Astrocyte of the cerebellum (primary cell): ENCODE measurements at regions not wholly inside any gene's neighbourhood (a gene's known extent, or its start where the extent isn't known, plus 50 kb on each side); places are given as distances from the start of the nearest gene placed in this dataset.

Experiments
- DNase-seq: peaks from one replicate; pipeline ENCODE4 v3.0.0-alpha.2; 2011; ENCODE audit warnings: low read depth
- H3K4me3 ChIP-seq: 2 replicates; pipeline ENCODE4 v1.5.1; 2011; ENCODE audit warnings: mild to moderate bottlenecking, low read depth, low read length, moderate library complexity
- CTCF ChIP-seq: IDR thresholded peaks from 2 replicates; pipeline ENCODE4 v1.5.1; 2012; ENCODE audit warnings: low read length, low read depth, moderate library complexity, mild to moderate bottlenecking; ENCODE audit errors: missing control alignments
- in situ Hi-C: cut with HindIII; loops from 2 replicates; pipeline ENCODE4 v1.10.0; 2017; ENCODE audit warnings: low sequenced_read_pairs

GRCh38 chr2:57107353-57107752 lies 923.6 kb downstream of the CCDC85A start:
- TF ChIP-seq CTCF: no peak
- no peak overlapping the region for H3K4me3 ChIP-seq
- in situ Hi-C loops: no loop called here
- no peak for DNase-seq

- in situ Hi-C loops: no loop called here
- TF ChIP-seq CTCF: no peak
- H3K4me3 ChIP-seq: no peak overlapping the region
- DNase-seq: no peak
Measured at GRCh38 chr2:57111531-57111930, 927.7 kb downstream of the CCDC85A start.

DNA sequence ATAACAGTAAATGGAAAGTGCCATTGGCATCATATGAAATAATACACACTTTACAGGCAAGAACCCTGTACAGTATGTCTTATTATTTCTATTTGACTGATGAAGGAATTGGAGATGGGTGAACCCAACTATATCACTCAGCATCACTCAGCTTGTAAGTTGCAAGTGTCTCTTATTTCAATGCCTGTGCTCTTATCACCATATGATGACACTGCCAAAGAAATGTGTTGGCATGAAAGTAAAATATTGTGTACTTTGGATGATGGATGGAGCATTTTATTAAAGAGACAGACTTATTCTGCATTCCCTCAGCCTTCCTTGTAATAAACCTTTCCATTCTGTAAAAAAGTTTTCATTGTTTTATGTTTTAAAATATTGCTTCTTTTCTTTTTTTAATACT lies 927.5 kb upstream of the VRK2 start:
- in situ Hi-C loops: no loop called here
- no peak for TF ChIP-seq CTCF
- no peak for DNase-seq
- H3K4me3 ChIP-seq: no peak overlapping the region

DNA sequence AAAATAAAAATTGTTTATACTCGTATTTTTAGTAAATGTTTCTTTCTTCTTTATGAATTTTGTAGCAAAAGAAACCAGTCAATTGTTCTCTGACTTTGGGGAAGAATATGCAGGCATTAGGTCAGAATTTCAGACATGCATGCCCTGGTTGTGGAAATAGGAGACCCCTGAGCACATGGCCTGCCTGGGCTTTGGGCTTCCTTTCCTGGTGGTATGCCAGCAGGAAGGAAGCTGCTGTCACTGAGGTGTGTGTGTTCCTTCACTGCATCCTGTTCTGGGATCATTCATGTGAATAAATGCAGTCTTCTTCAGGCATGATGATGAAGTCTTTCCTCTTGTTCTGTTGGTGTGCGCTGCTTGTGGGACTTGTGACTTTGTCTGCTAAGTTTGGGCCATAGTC lies 920.2 kb upstream of the VRK2 start:
- in situ Hi-C loops: no loop called here
- no peak overlapping the region for H3K4me3 ChIP-seq
- TF ChIP-seq CTCF: no peak

DNA sequence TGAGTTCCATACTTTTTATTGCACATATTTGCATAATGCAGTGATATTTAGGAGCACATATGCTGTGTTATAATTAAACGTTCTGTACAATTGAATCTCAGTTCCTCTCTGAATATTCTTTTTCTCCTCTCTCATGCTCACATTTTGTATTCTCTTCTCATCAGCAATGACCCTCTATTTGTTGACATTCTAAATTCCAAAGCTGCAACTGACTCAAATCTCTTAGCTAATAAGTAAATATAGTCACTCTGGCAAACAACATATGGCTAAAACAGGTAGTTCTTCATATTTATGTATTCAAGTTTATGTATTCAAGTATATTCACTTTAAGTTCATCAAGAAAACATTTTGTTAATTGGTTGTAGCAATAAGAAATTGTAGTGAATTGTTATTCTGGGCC lies 907.4 kb upstream of the VRK2 start:
- no peak overlapping the region for H3K4me3 ChIP-seq
- in situ Hi-C loops: no loop called here
- no peak for TF ChIP-seq CTCF
- DNase-seq: no peak

More for the DNA sequence above, 920.2 kb upstream of the VRK2 start:
- DNase-seq: no peak

DNA sequence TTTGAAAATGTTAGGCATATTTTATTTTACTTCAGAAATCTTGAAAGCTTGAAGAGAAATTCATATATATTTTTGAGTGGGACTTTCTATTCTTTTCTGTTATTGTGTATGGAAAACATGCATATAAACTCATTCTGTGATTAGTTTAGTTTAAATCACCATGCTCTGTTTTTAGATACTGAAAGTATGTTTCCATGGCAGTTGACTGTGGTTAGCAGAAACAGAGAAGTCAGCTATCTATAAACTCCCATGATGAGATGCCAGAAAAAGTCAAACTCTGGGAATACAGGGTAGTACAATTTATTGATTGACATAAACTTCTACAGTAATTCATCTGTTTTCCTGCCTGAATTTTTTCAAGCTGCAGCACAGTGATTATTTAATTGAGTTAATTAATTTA lies 905.3 kb upstream of the VRK2 start:
- no peak for DNase-seq
- no peak overlapping the region for H3K4me3 ChIP-seq
- no peak for TF ChIP-seq CTCF
- in situ Hi-C loops: no loop called here

DNA sequence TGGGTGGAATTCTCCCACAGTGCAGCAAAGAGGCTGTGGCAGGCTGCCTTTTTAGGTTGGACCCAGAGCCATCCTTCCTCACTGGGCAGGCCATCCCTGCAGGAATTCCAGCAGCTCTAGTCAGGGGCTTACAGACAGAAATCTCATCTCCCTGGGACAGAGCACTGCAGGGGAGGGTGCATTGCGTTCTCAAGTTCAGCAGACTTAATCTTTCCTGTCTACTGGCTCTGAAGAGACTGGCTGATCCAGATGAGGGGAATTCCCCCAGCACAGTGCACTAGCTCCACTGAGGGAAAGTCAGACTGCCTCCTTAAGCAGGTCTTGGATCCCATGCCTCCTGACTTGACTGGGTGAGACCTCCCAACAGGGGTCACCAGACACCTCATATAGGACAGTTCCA lies 899.7 kb upstream of the VRK2 start:
- in situ Hi-C loops: no loop called here
- TF ChIP-seq CTCF: no peak
- DNase-seq: no peak
- no peak overlapping the region for H3K4me3 ChIP-seq
